Upper lobe of left lung (tissue), 4 donors: ENCODE measurements at regions not wholly inside any gene's neighbourhood (a gene's known extent, or its start where the extent isn't known, plus 50 kb on each side); places are given as distances from the start of the nearest gene placed in this dataset.

Experiments used
- EP300 ChIP-seq, 4 donors: sonication (generic); formaldehyde crosslinking; IDR thresholded peaks; one replicate each; pipeline ENCODE4 v1.5.1; 2017; ENCODE audit warnings: antibody characterized with exemption in 4 of 4, control low read depth in 2 of 4
- POLR2A ChIP-seq, 4 donors: fragments of 450-650 bp; IDR thresholded peaks; one replicate each; pipeline ENCODE4 v1.5.1; 2016 to 2017; ENCODE audit warnings: antibody characterized with exemption in 4 of 4, mild to moderate bottlenecking in 2 of 4
- POLR2AphosphoS5 ChIP-seq, 2 donors: sonication (generic); formaldehyde crosslinking; IDR thresholded peaks; one replicate each; pipeline ENCODE4 v1.5.1; 2017; ENCODE audit warnings: antibody characterized with exemption in 2 of 2
- TF ChIP-seq, protein P1 (sequence below), 6 experiments: fragments of 450-650 bp in 4 of 6; fragments of 200-600 bp in 2 of 6; sonication (generic) in 2 of 6; IDR thresholded peaks; one replicate each; pipeline ENCODE4 v1.5.1; 2016 to 2019; ENCODE audit warnings: antibody characterized with exemption in 6 of 6

DNA sequence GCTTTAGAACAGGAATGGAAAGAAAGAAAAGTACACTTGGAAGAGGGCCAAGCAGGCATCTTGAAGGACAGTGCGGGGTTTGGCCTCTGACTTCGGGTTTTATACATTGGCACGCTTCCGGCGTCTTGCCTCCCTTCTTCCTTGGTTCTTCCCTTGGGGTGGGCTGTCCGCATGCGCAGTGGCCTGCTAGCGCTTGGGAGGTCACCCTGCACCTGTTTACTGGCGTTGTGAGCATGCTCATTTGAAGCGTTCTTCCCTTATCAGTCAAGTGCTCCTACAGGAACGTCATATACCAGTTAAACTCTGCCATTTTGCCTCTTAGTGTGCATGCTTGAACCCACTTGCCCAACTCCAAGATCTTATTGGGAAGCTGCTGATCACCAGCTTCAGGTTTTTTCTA, 230.0 kb downstream of the TTLL2 start:
- TF ChIP-seq, protein P1, sequence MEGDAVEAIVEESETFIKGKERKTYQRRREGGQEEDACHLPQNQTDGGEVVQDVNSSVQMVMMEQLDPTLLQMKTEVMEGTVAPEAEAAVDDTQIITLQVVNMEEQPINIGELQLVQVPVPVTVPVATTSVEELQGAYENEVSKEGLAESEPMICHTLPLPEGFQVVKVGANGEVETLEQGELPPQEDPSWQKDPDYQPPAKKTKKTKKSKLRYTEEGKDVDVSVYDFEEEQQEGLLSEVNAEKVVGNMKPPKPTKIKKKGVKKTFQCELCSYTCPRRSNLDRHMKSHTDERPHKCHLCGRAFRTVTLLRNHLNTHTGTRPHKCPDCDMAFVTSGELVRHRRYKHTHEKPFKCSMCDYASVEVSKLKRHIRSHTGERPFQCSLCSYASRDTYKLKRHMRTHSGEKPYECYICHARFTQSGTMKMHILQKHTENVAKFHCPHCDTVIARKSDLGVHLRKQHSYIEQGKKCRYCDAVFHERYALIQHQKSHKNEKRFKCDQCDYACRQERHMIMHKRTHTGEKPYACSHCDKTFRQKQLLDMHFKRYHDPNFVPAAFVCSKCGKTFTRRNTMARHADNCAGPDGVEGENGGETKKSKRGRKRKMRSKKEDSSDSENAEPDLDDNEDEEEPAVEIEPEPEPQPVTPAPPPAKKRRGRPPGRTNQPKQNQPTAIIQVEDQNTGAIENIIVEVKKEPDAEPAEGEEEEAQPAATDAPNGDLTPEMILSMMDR (IDR thresholded peaks at IDR 0.05) = no peak
- TF ChIP-seq EP300 (IDR thresholded peaks at IDR 0.05) (no peak), POLR2AphosphoS5 (IDR thresholded peaks at IDR 0.05) (no peak), POLR2A (IDR thresholded peaks at IDR 0.05) (no peak)
